GM10266 (cell line): ENCODE measurements at regions not wholly inside any gene's neighbourhood (a gene's known extent, or its start where the extent isn't known, plus 50 kb on each side); places are given as distances from the start of the nearest gene placed in this dataset.

Experiments
- DNase-seq: peaks from one replicate; pipeline ENCODE4 v3.0.0; 2012; ENCODE audit errors: extremely low spot score
- TF ChIP-seq, protein P1 (sequence below): IDR thresholded peaks from 2 replicates; pipeline ENCODE4 v1.5.1; 2012; ENCODE audit warnings: mild to moderate bottlenecking, low read depth; ENCODE audit not compliant: control insufficient read depth, insufficient read depth; ENCODE audit errors: missing control alignments

DNA sequence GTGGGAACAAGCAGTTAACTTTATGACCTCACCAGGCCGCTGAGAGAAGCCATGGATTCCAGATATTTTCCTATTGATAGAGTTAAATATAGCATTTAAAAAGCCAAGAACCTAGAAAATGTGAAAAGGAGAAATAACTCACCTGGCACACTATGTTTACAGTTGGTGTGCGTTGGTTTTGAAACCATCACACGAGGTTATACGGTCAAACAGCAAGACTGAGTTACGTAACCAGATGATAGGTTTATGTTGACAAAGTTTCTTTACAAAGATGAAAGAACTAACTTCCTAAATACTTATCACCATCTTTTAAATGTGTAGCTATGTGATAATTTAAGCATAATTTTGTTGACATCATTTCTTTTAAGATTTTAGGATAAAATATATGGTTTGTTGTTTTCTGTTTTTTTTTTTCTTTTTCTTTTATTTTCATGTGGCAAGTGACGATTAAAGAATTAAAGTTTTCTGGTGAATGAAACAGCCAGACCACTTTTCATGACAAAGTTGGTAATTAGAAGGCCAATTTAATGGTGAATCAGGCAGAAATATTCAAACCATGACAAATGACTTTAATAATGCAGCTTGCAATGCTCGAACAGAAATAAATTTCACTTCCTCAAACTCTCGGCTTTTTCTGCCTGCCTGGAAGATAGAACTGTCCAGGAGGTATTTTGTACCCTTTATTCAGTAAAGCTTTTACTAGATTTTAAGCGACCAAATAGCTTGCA lies 339.1 kb upstream of the OBI1 start:
- DNase-seq: no peak
- TF ChIP-seq, protein P1, sequence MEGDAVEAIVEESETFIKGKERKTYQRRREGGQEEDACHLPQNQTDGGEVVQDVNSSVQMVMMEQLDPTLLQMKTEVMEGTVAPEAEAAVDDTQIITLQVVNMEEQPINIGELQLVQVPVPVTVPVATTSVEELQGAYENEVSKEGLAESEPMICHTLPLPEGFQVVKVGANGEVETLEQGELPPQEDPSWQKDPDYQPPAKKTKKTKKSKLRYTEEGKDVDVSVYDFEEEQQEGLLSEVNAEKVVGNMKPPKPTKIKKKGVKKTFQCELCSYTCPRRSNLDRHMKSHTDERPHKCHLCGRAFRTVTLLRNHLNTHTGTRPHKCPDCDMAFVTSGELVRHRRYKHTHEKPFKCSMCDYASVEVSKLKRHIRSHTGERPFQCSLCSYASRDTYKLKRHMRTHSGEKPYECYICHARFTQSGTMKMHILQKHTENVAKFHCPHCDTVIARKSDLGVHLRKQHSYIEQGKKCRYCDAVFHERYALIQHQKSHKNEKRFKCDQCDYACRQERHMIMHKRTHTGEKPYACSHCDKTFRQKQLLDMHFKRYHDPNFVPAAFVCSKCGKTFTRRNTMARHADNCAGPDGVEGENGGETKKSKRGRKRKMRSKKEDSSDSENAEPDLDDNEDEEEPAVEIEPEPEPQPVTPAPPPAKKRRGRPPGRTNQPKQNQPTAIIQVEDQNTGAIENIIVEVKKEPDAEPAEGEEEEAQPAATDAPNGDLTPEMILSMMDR: no peak

DNA sequence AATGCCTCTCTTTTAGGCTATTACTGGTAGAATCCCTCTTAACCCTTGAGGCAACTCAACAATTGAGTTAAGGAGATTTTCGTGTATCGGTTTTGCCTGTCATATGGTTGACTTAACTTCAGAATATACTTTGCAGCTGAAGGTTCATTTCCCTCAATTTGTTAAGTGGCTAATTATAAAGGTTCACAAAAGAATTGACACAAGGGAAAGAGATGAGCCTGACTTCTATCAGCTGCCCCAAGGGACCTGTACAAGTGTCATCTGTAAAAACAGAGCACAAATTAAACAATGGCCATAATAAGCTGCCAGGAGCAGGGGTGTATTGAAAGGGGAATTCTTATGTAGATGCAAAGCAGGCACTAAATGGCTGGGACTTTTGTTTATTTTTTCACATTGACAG lies 334.8 kb upstream of the OBI1 start:
- no peak for DNase-seq
- TF ChIP-seq, protein P1: no peak

DNA sequence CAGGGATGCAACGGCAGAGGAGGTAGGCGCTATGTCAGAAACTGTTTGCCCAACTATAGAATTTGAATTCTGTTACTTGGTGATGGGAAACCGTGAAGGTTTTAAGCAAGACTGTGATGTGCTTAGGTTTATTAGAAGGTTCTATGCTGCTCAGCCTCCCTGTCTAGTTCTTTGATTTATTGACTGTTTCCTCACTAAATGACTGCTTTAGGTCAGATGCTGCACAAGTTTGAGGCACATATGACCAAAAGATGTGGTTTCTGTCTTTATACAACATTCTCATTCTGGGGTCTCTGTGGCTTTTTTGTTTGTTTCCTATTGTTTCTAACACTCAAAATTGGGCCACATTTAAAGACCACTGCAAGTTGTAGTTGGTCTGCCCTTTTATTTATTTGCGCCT lies 323.0 kb upstream of the OBI1 start:
- TF ChIP-seq, protein P1: no peak
- no peak for DNase-seq

DNA sequence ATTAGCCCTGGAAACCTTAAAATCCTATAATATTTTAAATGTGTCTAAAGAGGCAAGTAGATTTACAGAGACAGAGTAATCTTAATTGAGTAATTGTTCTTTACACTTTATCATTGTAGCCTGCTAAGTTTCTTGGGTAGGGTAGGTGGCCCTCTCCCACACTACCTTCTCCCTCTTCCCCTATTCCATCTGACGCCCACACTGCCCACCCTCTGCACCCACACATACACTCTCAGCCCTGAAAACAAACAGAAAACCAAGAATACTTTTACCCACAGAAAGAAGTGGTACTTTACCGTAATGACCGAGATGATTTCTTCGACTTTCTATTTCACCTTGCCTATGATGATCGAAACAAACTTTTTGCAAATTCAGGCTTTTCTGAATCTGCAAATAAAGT lies 320.4 kb upstream of the OBI1 start:
- TF ChIP-seq, protein P1: no peak
- no peak for DNase-seq

DNA sequence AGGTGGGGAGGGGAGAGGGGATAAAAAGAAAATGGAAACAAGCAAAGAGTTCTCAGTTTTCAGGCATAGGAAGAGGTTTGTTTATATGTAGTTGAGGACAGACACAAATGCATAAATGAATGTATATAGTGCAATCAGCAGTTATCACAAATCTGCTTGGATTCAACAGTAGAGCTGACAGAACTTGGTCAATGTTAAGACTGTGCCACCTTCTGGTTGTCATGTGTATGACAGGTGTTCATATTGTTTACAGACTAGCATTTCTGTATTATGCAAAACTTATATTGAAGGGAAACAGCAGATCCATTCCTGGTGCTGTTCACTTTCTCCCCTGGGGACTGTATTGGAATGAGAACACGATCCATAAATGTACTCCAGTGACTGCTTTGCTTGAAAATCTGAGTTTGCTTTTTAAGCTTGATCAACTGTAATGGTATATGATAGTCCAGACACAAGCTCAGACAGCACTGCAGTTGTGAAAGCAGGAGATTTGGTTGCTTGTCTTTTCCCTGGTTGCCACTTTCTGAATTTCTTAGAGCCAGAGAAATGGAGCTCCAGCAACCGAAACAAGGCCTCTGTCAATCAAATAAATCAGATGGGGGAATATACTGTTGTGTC lies 319.5 kb upstream of the OBI1 start:
- TF ChIP-seq, protein P1: peak; percentile 74
- DNase-seq: peak; percentile 32

- no peak for DNase-seq
- TF ChIP-seq, protein P1: no peak
Observed at GRCh38 chr13:78977311-78977710, 318.4 kb upstream of the OBI1 start.

GRCh38 chr13:78976696-78977095 lies 317.7 kb upstream of the OBI1 start:
- TF ChIP-seq, protein P1: no peak
- DNase-seq: no peak
